Epithelial cell of proximal tubule (primary cell): ENCODE measurements at regions not wholly inside any gene's neighbourhood (a gene's known extent, or its start where the extent isn't known, plus 50 kb on each side); places are given as distances from the start of the nearest gene placed in this dataset.

ENCODE experiments used
- DNase-seq: peaks from one replicate; pipeline ENCODE4 v3.0.0-alpha.2; 2011; ENCODE audit warnings: low read depth
- H3K4me3 ChIP-seq: 2 replicates; pipeline ENCODE4 v1.5.1; 2011; ENCODE audit warnings: low read depth, mild to moderate bottlenecking, low read length
- CTCF ChIP-seq: conservative IDR thresholded peaks from 2 replicates; pipeline ENCODE4 v1.5.1; 2012; ENCODE audit warnings: low read depth, mild to moderate bottlenecking, low read length

- no peak for TF ChIP-seq CTCF
- H3K4me3 ChIP-seq: no peak overlapping the region
- DNase-seq: no peak
Observed at GRCh38 chr9:23219471-23219870, 606.6 kb downstream of the ELAVL2 start.

- no peak overlapping the region for H3K4me3 ChIP-seq
- no peak for TF ChIP-seq CTCF
- DNase-seq: no peak
Observed at GRCh38 chr9:23220171-23220570, 605.9 kb downstream of the ELAVL2 start.

GRCh38 chr9:23220957-23221356 lies 605.1 kb downstream of the ELAVL2 start:
- TF ChIP-seq CTCF: no peak
- no peak for DNase-seq
- H3K4me3 ChIP-seq: no peak overlapping the region

GRCh38 chr9:23229890-23230317 lies 596.1 kb downstream of the ELAVL2 start:
- no peak overlapping the region for H3K4me3 ChIP-seq
- TF ChIP-seq CTCF: no peak

GRCh38 chr9:23232831-23233230 lies 593.2 kb downstream of the ELAVL2 start:
- TF ChIP-seq CTCF: no peak
- DNase-seq: no peak
- no peak overlapping the region for H3K4me3 ChIP-seq

More at GRCh38 chr9:23229890-23230317, 596.1 kb downstream of the ELAVL2 start:
- no peak for DNase-seq

- H3K4me3 ChIP-seq: no peak overlapping the region
- no peak for DNase-seq
- TF ChIP-seq CTCF: no peak
Observed at GRCh38 chr9:23243523-23243922, 582.5 kb downstream of the ELAVL2 start.

GRCh38 chr9:23245067-23245466 lies 581.0 kb downstream of the ELAVL2 start:
- no peak overlapping the region for H3K4me3 ChIP-seq
- DNase-seq: no peak
- no peak for TF ChIP-seq CTCF
